ENCODE measurements at regions not wholly inside any gene's neighbourhood (a gene's known extent, or its start where the extent isn't known, plus 50 kb on each side); places are given as distances from the start of the nearest gene placed in this dataset.

GRCh38 chr1:99133756-99134500 lies 129.3 kb upstream of the PLPPR5 start:
- Histone ChIP-seq H3K4me1 (ENCODE audit: control insufficient read depth in 1 of 2, insufficient read depth in 1 of 2, low read depth in 1 of 2, low read length in 1 of 2) (no peaks in the 10 kb centered on the region), H3K4me3 (ENCODE audit: low read depth in 1 of 2, low read length in 1 of 2) (no peak overlapping the region), H3K27ac (no peak overlapping the region), H3K27me3 (no peaks in the 10 kb centered on the region), H3K9me3 (no peaks in the 10 kb centered on the region), H3K36me3 (no peaks in the 10 kb centered on the region)
- TF ChIP-seq, protein P1, sequence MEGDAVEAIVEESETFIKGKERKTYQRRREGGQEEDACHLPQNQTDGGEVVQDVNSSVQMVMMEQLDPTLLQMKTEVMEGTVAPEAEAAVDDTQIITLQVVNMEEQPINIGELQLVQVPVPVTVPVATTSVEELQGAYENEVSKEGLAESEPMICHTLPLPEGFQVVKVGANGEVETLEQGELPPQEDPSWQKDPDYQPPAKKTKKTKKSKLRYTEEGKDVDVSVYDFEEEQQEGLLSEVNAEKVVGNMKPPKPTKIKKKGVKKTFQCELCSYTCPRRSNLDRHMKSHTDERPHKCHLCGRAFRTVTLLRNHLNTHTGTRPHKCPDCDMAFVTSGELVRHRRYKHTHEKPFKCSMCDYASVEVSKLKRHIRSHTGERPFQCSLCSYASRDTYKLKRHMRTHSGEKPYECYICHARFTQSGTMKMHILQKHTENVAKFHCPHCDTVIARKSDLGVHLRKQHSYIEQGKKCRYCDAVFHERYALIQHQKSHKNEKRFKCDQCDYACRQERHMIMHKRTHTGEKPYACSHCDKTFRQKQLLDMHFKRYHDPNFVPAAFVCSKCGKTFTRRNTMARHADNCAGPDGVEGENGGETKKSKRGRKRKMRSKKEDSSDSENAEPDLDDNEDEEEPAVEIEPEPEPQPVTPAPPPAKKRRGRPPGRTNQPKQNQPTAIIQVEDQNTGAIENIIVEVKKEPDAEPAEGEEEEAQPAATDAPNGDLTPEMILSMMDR (IDR thresholded peaks at IDR 0.05) = no peak

DNA sequence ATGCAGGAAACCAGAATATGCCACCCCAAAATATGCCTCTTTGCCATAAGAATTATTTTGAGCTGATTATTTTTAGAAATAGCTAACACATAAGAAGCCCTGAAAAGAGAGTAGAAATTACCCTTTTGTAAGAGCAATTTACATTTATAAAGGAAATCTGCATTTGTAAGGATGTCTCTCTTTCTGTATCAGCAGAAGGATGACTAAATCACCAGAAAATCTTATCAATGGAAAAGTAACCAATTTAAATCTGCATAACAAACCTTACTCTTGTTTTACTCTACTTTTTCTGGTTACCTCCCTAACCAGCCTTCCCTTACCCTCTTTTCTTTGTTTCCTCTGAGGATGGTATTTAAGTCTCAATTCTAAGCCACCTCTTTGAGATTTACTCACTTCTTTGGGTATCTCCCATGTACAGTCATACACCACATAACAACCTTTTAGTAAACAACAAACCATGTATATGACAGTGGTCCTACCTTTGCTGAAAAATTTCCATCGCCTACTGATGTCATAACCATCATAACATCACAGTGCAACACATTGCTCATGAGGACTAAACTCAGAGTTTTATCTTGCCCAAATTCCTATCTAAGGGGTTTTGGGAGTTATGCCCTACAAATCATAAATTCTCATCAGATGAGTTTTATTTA lies 126.6 kb upstream of the PLPPR4 start:
- H3K4me3 ChIP-seq (ENCODE audit: low read depth in 1 of 2, low read length in 1 of 2) = no peak overlapping the region
- no peaks in the 10 kb centered on the region for H3K9me3 ChIP-seq
- H3K27ac ChIP-seq = no peak overlapping the region
- H3K36me3 ChIP-seq = no peaks in the 10 kb centered on the region
- H3K27me3 ChIP-seq = no peaks in the 10 kb centered on the region
- H3K4me1 ChIP-seq (ENCODE audit: control insufficient read depth in 1 of 2, insufficient read depth in 1 of 2, low read depth in 1 of 2, low read length in 1 of 2) = no peaks in the 10 kb centered on the region
- TF ChIP-seq, protein P1 (IDR thresholded peaks at IDR 0.05) = no peak

- Histone ChIP-seq H3K27me3 (no peaks in the 10 kb centered on the region), H3K36me3 (no peaks in the 10 kb centered on the region)
Observed at GRCh38 chr1:99139876-99140275, 124.4 kb upstream of the PLPPR4 start.

GRCh38 chr1:99146129-99146848 lies 118.0 kb upstream of the PLPPR4 start:
- Histone ChIP-seq H3K4me3 (ENCODE audit: low read depth in 1 of 2, low read length in 1 of 2) (no peak overlapping the region), H3K36me3 (no peaks in the 10 kb centered on the region), H3K9me3 (no peaks in the 10 kb centered on the region), H3K27ac (no peak overlapping the region), H3K27me3 (no peaks in the 10 kb centered on the region), H3K4me1 (ENCODE audit: control insufficient read depth in 1 of 2, insufficient read depth in 1 of 2, low read depth in 1 of 2, low read length in 1 of 2) (no peaks in the 10 kb centered on the region)
- TF ChIP-seq, protein P1 (IDR thresholded peaks at IDR 0.05) = no peak

More at GRCh38 chr1:99139876-99140275, 124.4 kb upstream of the PLPPR4 start:
- Histone ChIP-seq H3K4me1 (ENCODE audit: control insufficient read depth in 1 of 2, insufficient read depth in 1 of 2, low read depth in 1 of 2, low read length in 1 of 2) (no peaks in the 10 kb centered on the region), H3K27ac (no peak overlapping the region), H3K9me3 (no peaks in the 10 kb centered on the region), H3K4me3 (ENCODE audit: low read depth in 1 of 2, low read length in 1 of 2) (no peak overlapping the region)
- TF ChIP-seq, protein P1 (IDR thresholded peaks at IDR 0.05) = no peak

GRCh38 chr1:99149952-99150351 lies 114.3 kb upstream of the PLPPR4 start:
- H3K4me1 ChIP-seq (ENCODE audit: control insufficient read depth in 1 of 2, insufficient read depth in 1 of 2, low read depth in 1 of 2, low read length in 1 of 2) = no peaks in the 10 kb centered on the region
- no peaks in the 10 kb centered on the region for H3K9me3 ChIP-seq

More at GRCh38 chr1:99149952-99150351, 114.3 kb upstream of the PLPPR4 start:
- Histone ChIP-seq H3K4me3 (ENCODE audit: low read depth in 1 of 2, low read length in 1 of 2) (no peak overlapping the region), H3K27ac (no peak overlapping the region), H3K36me3 (no peaks in the 10 kb centered on the region), H3K27me3 (no peaks in the 10 kb centered on the region)
- TF ChIP-seq, protein P1 (IDR thresholded peaks at IDR 0.05) = no peak

All from neutrophil (primary cell).